GM19324 (cell line): ENCODE measurements at regions not wholly inside any gene's neighbourhood (a gene's known extent, or its start where the extent isn't known, plus 50 kb on each side); places are given as distances from the start of the nearest gene placed in this dataset.

ENCODE experiments used
- ATAC-seq: cut with Tn5 transposase; IDR thresholded peaks from one replicate; pipeline ENCODE4 v1.9.1; 2021; ENCODE audit warnings: mild to moderate bottlenecking, moderate library complexity; ENCODE audit not compliant: unreplicated experiment, low FRiP score

DNA sequence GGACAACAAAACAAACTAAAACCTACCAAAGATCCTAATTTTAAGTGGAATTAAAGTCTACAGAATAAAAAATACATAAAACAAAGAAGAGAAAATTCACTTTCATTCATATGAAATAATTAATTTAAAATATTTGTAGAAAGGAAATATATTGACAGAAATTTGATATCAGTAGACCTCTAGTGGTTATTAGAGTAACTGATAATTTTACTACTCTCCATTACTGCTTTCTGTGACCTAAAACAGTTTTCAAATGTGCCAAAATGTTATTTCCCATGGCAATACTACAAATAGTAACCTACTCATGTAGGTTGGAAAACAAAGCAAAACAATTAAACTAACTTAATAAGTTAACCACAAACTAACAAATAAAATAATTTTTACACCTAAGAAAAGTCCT, 147.1 kb downstream of the NOL4 start:
- no peak for ATAC-seq

DNA sequence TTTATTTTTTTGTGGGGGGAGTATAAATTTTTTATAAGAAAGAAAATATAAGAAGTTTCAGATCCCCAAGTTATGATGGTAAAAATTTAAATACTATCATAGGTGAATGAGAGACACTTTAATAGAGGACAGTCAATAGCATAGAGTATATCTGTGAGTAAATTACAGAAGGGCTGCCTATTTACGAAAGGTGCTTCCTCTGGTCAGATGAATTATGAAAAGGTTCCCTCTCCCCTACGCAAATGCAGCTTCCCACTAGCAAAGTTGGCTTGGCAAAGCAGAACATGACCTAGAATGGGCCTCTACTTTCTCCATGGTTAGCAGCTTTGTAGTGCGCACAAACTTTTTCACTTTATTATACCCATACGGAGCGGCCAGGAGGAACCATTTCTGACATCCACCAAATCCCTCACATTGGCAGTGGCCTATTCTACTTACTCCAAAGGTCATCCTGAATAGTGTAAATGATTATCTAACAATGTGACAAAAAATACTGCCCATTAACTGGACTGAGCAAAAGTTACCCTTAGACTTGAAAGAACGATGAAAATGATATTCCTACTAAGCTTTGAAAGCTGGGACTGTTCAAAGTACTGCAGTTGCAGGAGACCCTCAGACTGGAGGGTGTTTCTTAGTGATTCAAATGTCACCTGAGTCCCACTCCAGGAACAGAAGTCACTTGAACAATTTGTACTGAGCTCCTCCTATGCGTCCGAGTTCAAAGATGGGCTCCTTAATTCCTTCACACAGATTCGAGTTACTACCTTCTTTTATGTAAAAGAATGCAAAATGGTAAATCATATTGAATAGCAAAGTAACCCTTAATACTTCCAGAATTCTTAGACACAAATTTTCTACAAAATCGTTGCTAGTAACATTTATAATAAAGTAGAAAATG, 148.5 kb downstream of the NOL4 start:
- no peak for ATAC-seq

DNA sequence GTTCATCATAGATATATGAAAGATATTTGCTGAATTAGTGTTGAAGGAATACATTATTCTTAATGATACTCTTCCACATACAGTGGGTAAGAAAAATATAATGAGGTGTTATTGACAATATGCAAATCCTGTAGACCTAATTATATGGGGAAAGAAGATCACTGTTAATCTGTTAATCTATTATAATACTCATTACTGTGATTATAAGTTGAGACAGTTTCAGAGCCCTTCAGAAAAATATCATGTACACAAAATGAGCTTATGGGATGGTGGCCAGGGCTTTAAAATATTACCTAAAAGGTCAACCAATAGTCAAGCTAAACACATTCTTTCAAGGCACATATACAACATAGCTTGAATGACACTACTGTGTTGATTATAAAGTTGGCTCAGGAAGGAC, 163.5 kb downstream of the NOL4 start:
- no peak for ATAC-seq

DNA sequence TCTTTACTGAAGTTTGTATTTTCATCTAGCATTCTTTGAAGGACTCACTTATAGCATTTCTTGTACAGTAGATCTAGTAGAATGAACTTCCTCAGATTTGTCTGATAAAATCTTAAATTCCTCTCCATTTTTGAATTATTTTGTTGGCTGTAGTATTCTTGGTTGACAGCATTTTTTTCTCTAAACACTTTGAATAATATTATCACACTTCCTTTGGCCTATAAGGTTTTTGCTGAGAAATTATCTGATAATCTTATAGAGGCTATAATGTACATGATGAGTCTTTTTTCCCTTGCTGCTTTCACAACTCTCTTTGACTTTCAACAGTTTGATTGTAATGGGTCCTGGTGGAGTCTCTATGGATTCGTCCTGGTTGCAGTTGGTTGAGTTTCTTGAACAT, 169.5 kb downstream of the NOL4 start:
- ATAC-seq = no peak

DNA sequence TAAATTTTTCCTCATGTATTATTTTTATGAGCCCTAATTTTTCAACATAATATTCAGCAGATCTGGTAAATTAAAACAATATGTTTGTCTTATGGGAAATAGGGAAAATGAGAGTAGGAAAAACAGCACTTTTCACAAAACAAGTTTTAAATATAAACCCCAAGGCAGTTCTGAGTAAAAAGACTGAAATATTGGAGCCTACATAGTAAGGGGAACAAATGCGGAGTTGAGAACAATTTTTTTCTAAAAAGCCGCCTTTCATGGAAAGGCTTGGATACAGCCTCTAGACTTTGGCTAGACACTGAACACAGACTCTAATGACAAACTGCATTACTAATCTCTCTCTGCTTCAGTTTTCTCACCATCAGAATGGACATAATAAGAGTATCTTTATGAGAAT, 174.1 kb downstream of the NOL4 start:
- ATAC-seq = no peak

DNA sequence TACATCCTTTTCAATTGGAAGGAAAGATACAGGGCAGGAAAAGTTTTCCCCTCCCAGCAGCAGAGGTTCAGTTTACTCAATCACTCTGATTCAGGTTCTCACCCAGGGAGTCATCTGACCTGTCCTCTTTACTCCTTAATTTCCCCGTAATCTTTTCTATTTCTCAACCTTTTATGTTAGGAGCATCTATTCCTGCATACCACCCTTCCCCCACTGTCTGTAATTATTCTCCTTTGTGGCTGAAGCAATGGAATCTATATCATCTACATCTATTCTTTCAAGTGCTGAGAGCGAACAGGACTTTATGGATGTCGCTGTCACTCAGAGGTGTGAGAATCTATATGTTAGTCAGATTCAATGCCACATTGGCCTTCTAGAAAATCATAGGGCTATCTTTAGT, 175.2 kb downstream of the NOL4 start:
- no peak for ATAC-seq

DNA sequence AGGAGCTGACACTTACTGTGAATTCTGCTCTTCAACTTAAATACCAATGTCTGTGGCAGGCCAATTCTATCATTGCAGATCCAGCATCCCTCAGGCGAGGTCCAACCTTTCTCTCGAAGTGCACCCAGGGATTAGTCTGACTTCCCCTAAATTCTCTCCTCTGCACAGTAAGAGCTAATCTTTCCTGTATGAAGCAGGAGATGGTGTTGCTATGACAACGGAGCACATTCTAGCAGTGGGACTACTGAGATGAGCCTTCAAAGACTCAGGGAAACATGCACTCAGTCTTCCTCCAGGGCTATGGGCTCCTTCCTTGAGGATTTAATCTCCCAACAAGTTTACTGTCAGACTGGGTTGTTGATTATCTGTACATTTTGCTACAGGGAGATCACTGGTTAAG, 176.3 kb downstream of the NOL4 start:
- no peak for ATAC-seq

DNA sequence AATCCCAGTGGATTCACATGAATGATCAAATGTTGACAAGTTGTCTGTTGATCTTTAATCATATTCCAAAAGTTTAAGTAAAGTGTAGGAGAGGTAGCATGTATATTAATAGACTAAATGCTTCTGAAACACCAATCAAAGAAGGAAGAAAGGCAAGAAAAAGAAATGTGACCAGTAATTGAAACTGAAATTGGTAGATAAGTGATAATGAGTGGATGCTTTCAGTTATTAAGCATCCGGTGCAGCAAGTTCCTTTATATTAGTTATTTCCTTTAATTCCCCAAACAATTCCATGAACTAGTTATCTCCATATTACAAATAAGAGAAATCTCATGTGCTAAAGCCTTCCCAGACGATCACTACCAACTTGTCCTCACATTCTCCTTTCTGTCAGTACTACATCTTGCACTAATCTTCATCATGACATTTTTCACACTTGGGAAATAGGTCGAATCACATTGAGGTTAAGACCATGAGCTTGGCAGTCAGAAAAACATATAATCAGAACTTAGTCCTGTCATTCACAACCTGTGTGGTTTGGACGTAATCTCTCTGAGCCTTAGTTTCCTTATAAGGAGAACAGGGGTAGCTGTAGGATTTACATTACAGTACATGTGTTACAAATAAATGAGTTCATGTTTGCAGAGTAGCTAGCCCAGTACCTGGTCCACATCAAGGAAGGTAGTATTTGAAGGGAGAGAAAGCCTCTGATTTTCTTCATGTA, 182.1 kb downstream of the NOL4 start:
- ATAC-seq = no peak

DNA sequence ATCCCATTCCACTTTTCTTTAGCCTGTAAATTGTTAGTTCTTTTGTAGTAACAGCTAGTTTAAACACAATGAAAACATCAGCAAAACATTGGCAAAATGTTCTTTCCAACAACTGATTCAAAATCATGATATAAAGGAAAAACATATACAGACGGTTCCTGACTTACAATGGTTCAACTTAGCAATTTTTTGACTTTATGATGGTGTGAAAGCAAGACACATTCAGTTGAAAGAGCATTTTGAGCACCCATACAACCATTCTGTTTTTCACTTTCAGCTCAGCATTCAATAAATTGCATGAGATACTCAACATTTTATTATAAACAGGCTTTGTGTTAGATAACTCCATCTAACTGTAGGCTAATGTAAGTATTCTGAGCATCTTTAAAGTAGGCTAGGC, 185.1 kb downstream of the NOL4 start:
- ATAC-seq = no peak

DNA sequence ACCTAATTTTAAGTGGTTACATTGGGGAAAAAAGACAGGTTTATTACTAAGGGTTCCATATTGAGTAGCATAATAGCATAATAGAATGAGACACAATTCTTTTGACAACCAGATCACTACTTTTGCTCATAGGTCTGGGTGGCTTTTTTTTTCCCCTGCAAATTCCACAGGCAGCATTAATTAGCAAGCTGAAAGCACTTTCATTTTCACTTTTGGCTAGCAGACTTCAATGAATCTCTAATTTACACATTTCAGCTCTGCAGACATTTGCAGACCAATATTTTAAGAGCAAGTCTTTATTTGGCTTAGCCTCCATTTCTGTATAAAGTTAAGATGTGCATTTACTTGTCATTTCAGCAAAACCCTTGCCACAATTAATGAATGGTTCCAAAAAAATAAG, 185.5 kb downstream of the NOL4 start:
- peak; percentile 63 for ATAC-seq

DNA sequence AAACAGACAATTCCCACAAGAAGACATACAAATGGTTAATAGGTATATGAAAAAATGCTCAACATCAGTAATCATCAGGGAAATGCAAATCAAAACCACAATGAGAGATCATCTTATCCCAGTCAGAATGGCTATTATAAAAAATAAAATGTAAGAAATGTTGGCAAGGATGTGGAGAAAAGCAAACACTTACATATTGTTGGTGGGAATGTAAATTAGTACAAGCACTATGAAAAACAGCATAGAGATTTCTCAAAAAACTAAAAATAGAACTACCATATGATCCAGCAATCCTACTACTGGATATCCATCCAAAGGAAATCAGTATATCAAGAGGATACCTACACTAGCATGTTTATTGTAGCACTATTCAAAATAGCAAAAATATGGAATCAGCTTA, 186.6 kb downstream of the NOL4 start:
- ATAC-seq = no peak

DNA sequence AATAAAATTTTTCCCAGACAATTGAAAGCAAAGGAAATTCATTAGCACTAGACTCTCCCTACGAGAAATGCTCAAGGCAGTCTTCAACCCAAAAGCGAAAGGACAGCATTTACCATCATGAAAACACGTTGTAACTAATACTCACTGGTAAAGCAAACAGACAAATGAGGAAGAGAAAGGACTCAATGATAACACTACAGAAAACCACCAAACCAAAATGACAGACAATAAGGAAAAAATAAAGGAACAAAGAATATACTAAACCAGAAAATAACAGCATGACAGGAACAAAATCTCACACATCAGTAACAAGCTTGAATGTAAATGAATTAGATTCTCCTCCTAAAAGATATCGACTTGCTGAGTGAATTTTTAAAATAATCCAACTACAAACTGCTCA, 190.7 kb downstream of the NOL4 start:
- no peak for ATAC-seq

DNA sequence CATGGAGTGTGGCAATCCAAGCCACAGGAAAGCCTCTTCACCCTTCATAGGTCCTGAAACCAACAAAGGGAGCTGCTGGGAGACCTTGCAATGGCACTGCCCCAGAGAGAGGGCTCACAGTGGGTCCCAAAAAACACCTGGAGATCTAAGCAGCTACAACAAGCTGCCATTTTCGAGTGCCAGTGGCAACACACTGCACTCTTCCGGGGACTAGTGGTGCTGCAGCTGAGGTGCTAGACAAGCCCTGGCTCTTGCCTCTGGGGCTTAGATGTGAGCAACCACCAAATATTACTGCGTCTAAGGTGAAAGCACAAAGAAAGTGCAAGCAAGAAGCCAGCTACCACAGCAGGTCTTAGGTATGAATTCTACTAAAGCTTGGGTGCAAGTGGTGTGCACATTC, 192.9 kb downstream of the NOL4 start:
- no peak for ATAC-seq

DNA sequence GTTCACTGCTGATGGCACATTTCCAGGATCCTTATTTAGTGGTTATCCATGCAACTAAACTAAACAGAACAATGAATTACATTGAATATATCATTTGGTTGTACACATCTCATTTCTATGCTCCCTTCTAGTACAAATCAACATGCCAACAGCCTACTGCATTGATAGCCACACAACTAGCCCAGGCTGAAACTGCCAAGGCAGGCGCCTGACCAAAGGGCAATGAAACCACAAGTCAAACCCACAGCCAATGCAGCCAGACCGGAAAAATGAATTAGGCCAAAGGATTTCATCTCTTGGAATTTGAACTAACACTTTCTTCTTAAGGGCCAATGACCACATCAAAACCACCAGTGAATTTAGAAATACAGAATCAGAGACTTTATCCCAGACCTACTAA, 196.4 kb downstream of the NOL4 start:
- no peak for ATAC-seq

DNA sequence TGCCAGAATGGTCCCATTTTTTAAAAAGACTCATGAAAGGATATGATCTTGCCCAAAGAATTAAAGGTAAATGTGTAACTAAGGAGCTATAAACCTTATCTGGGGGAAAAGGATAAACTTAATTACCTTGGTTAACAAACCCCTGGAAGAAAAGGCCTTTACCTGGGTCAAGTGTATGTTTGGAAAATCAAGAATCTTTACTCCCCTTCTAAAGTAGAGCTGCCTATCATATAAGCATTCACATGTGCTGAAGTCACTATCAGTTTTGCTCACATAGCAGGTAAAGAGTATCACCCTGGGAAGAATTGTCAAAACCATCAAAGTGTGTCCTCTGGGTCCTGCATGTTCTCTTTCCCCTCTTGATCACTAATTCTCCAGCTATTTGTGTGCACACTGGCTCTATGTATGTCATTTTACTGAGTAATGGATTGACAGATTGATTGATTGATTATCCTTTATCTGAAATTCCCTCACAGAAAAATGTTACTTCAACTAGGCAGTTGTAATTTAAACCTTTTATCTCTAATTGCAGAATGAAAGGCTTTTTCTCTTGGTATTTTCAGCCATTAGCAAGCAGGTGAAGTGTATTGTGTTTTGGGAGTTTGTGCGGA, 199.4 kb downstream of the NOL4 start:
- no peak for ATAC-seq

DNA sequence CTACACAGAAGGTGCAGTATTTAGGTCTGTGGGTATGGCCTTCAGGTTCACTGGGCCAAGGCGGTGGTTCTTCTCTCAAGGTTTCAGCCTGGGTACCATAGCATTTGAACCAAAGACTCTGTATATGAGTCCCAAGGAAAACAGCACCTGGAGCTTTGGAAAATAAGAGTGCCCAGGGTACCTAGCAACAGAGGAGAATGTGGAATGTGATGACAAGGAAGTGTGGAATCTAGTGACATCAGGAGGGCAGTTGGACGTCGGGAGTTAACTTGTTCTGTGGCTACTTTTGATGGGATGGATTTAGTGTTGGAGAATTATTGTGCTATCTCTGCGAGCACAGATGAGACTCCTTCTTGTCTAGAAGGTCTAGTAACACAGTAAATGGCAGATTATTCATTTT, 201.2 kb downstream of the NOL4 start:
- no peak for ATAC-seq

DNA sequence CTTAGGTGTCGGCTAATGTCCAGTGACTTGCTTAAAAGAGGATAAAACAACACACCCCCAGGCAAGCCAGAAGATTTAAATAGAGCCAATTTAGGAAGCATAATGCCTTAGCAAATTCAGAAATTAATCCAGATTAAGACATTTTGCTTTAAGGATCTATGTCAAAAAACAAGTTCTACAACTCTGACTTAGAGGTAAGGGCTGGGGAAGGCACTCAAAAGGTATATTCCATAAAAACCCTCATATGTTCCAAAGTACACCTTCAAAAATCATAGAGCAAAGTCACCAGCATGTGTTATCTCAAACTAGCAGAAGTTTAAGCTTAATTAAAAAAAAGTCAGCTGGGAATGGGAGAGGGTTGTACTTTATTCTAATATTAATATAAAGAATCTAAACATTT, 206.4 kb downstream of the NOL4 start:
- no peak for ATAC-seq

DNA sequence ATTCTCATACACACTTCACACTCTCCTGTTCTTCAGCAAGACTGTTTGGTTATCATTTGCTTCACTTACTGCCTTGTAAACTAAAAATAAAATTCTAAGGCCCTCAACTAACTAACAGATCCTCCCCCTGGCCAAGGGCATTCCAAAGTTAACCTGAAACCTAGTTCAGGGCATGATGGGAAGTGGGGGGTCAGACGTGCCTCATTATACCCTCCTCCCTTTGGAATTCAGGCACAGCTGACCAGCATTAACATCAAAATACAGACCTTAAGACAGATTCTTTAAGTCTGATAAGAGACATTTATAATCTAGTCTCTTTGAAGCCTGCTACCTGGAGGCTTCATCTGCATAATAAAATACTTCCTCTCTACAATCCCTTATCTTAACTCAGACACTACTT, 221.0 kb downstream of the NOL4 start:
- ATAC-seq = no peak

DNA sequence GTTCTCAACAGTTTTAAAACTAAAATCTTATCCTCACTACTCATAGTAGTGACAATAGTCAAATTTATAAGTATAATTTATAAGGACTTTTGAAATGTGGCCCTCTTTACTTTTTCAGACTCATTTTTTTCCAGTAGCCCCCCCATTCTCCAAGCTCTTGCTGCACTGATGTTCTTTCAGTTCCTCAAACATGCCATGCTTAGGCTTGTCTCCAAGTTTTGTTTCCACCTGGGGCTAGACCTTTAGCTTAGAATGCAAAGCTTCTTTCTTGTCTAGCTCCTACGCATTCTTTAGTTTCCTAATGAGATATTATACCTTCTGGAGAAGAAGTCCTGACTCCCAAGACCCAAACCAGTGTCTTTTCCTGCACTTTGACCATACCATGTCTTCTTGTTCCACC, 222.6 kb downstream of the NOL4 start:
- ATAC-seq = no peak

DNA sequence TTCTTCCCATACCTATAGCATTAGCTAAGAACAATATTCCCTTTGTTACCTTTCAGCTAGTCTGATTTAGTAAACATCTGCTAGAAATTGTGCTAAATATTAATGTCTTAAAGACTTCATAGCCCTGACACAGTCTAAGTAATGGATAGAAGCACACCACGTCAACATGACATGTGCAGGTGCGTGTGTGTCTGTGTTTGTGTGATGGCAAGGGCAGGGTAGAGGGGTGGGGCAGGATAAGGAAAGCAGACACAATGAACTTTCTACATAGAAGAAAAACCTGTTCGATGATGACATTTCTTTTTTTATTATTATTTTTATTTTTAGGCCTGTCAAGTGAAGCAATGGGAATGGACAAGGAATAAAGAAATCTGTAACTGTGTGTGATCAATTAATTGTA, 223.3 kb downstream of the NOL4 start:
- ATAC-seq = no peak

DNA sequence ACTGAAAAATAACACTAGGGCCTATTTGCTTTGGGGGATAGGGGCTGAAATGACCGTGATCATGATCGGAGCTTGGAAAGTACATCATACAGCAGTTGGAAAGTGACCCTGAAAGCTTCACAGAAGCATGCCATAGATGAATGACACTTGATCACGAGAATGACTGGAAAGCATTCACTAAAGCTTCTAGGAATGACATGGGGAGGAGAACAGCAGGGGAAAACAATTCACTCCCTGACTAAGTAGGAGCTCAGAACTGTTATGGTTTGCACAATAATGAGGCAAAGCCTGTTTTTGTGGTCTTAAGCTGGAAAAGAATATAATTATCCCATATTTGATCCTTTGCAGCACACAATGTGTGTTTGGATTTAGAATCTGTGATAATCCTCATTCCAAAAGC, 237.5 kb downstream of the NOL4 start:
- ATAC-seq = no peak

DNA sequence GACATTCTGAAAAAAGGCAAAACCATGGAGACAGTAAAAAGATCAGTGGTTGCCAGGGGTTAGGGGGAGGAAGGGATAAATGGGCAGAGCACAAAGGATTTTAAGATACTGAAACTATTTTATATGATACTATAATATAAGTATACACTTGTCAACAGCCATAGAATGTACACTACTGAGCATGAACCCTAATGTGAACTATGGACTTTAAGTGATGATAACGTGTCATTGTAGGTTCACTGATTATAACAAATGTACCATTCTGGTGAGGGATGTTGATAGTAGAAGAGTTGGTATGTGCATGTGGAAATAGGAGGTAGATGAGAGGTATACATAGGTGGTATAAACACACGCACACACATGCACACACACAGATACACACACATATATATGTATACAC, 241.6 kb downstream of the NOL4 start:
- no peak for ATAC-seq
